GM23248 (cell line): ENCODE measurements at regions not wholly inside any gene's neighbourhood (a gene's known extent, or its start where the extent isn't known, plus 50 kb on each side); places are given as distances from the start of the nearest gene placed in this dataset.

Experiments used
- DNase-seq: peaks from one replicate; pipeline ENCODE4 v3.0.0-alpha.2; 2015
- H2AFZ ChIP-seq: fragments of 200-600 bp; sonication (generic); 2 replicates; pipeline ENCODE4 v1.6.1; 2016; ENCODE audit warnings: antibody characterized with exemption
- H3F3A ChIP-seq: fragments of 200-600 bp; sonication (generic); 2 replicates; pipeline ENCODE4 v1.6.1; 2016; ENCODE audit warnings: mild to moderate bottlenecking, antibody characterized with exemption, mixed run types; ENCODE audit not compliant: insufficient read depth
- H3K27ac ChIP-seq: fragments of 200-600 bp; sonication (generic); 2 replicates; pipeline ENCODE4 v1.5.1; 2016; ENCODE audit warnings: mild to moderate bottlenecking
- H3K27me3 ChIP-seq: fragments of 200-600 bp; sonication (generic); replicated peaks from 2 replicates; pipeline ENCODE4 v1.6.1; 2016; ENCODE audit warnings: mild to moderate bottlenecking; ENCODE audit not compliant: insufficient read depth
- H3K36me3 ChIP-seq: fragments of 200-600 bp; sonication (generic); 2 replicates; pipeline ENCODE4 v1.6.1; 2016; ENCODE audit warnings: low read depth, mild to moderate bottlenecking
- H3K4me1 ChIP-seq: fragments of 200-600 bp; sonication (generic); 2 replicates; pipeline ENCODE4 v1.6.1; 2016; ENCODE audit warnings: mild to moderate bottlenecking; ENCODE audit not compliant: insufficient read depth
- H3K4me2 ChIP-seq: fragments of 200-600 bp; sonication (generic); one replicate; pipeline ENCODE4 v1.6.1; 2016; ENCODE audit warnings: mild to moderate bottlenecking; ENCODE audit not compliant: unreplicated experiment
- H3K4me3 ChIP-seq: fragments of 200-600 bp; sonication (generic); 2 replicates; pipeline ENCODE4 v1.5.1; 2016; ENCODE audit warnings: mild to moderate bottlenecking
- H3K79me2 ChIP-seq: fragments of 200-600 bp; sonication (generic); 2 replicates; pipeline ENCODE4 v1.6.1; 2016; ENCODE audit warnings: mild to moderate bottlenecking; ENCODE audit not compliant: insufficient read depth
- H3K9ac ChIP-seq: fragments of 200-600 bp; sonication (generic); 2 replicates; pipeline ENCODE4 v1.6.1; 2016; ENCODE audit warnings: mild to moderate bottlenecking
- H3K9me2 ChIP-seq: fragments of 200-600 bp; sonication (generic); 2 replicates; pipeline ENCODE4 v1.6.1; 2016; ENCODE audit warnings: mixed run types, mild to moderate bottlenecking, moderate library complexity; ENCODE audit not compliant: insufficient read depth
- H3K9me3 ChIP-seq: fragments of 200-600 bp; sonication (generic); one replicate; pipeline ENCODE4 v1.6.1; 2017; ENCODE audit warnings: low read depth
- H4K20me1 ChIP-seq: fragments of 200-600 bp; sonication (generic); 2 replicates; pipeline ENCODE4 v1.6.0; 2016; ENCODE audit not compliant: insufficient read depth
- EZH2 ChIP-seq: fragments of 200-600 bp; sonication (generic); IDR thresholded peaks from 2 replicates; pipeline ENCODE4 v1.6.1; 2018; ENCODE audit warnings: antibody characterized with exemption, mild to moderate bottlenecking; ENCODE audit not compliant: insufficient read depth, poor library complexity, severe bottlenecking
- EZH2phosphoT487 ChIP-seq: fragments of 200-600 bp; sonication (generic); IDR thresholded peaks from 2 replicates; pipeline ENCODE4 v1.6.1; 2018; ENCODE audit warnings: antibody characterized with exemption, moderate library complexity, mild to moderate bottlenecking, low read depth; ENCODE audit not compliant: insufficient read depth
- WGBS, 2 experiments: methylation state at CpG; one replicate each; pipeline ENCODE4 v1.1.6; 2015 to 2017; ENCODE audit warnings: low lambda C conversion rate in 2 of 2, low coverage in 1 of 2; ENCODE audit errors: missing lambda C conversion rate in 2 of 2; 5-methylcytosine and 5-hydroxymethylcytosine counted together
- in situ Hi-C: fragments of 300-500 bp; cut with MboI; formaldehyde crosslinking; loops from 2 replicates; pipeline ENCODE4 v1.15.0; 2020

DNA sequence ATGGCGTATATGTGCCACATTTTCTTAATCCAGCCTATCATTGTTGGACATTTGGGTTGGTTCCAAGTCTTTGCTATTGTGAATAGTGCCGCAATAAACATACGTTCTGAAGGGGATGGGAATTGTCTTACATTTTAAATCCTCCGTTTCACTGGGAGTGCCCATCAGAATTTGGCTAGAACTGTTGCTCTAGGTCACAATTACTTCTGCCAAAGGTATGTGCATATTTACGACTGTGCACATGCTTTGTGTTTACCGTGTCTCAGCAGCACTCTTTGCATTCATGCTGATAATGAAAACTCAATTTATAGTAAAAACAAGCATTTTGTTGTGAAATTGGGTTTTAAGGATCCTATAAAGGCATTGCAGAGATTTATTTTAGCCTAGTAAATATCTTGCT, 151.9 kb upstream of the ZNF618 start:
- no peak overlapping the region for H3K9ac ChIP-seq
- no peak overlapping the region for H2AFZ ChIP-seq
- no peaks in the 10 kb centered on the region for H3K4me1 ChIP-seq
- DNase-seq, result no peak
- TF ChIP-seq EZH2phosphoT487 (no peak), EZH2 (no peak)
- H3K27ac ChIP-seq, result no peak overlapping the region
- no peaks in the 10 kb centered on the region; the same call in 1 of the 2 replicates for H4K20me1 ChIP-seq
- H3K4me3 ChIP-seq, result no peak overlapping the region
- no peaks in the 10 kb centered on the region for H3F3A ChIP-seq
- no peaks in the 10 kb centered on the region for H3K9me3 ChIP-seq
- in situ Hi-C loops, result no loop called here
- H3K9me2 ChIP-seq, result no peaks in the 10 kb centered on the region
- peaks cover 20% of the 10 kb centered on the region for H3K27me3 ChIP-seq
- 57 to 62% methylated on average over 5 to 6 of the region's 6 CpGs for WGBS, 2 experiments
- H3K36me3 ChIP-seq, result no peaks in the 10 kb centered on the region
- no peaks in the 10 kb centered on the region for H3K79me2 ChIP-seq
- no peak overlapping the region for H3K4me2 ChIP-seq

DNA sequence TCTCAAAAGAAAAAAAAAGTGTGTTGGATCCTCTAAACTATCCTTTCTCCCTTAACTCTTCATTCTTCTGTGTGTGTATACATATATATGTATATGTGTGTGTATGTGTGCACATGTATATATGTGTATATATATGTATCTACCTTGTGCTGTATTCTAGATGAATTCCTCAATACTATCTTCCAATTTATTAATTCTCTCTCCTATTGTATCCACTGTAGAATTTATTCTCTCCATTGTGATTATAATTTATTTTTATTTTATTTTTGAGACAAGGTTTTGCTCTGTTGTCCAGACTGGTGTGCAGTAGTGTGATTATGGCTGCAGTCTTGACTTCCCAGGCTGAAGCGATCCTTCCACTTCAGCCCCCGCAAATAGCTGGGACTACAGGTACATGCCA, 147.1 kb upstream of the ZNF618 start:
- Histone ChIP-seq H3K9me2 (no peaks in the 10 kb centered on the region), H3F3A (no peaks in the 10 kb centered on the region), H3K27ac (no peak overlapping the region), H3K36me3 (no peaks in the 10 kb centered on the region), H4K20me1 (no peaks in the 10 kb centered on the region; the same call in 1 of the 2 replicates), H3K4me1 (no peaks in the 10 kb centered on the region), H2AFZ (no peak overlapping the region), H3K79me2 (no peaks in the 10 kb centered on the region), H3K27me3 (peaks cover 26% of the 10 kb centered on the region), H3K4me2 (no peak overlapping the region), H3K4me3 (no peak overlapping the region), H3K9me3 (no peaks in the 10 kb centered on the region), H3K9ac (no peak overlapping the region)
- in situ Hi-C loops, result no loop called here
- 60% methylated on average over 2 of the region's 2 CpGs for WGBS, 2 experiments
- TF ChIP-seq EZH2, result no peak
- no peak for TF ChIP-seq EZH2phosphoT487
- DNase-seq, result no peak

DNA sequence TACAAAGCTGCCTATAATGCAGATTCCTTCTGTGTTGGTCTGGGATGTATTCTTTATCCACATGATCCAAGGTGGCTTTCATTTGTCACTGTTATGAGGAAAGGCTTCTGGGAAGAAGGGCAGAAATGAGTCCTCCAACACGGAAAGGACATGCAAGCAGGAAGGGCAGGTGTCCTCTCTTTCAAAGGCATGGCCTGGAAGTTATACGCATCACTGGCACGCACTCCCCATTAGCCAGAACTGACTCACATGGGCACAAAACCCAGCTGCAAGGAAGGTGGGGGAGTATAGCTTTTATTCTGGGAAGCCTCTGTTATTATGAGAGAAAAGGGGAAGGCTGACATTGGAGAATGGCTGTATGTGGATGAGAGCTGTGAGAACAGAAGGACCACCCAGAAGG, 141.3 kb upstream of the ZNF618 start:
- in situ Hi-C loops, result no loop called here
- Histone ChIP-seq H3K4me3 (no peak overlapping the region), H3K79me2 (no peaks in the 10 kb centered on the region), H3K9me2 (no peaks in the 10 kb centered on the region), H3K36me3 (no peaks in the 10 kb centered on the region), H2AFZ (no peak overlapping the region), H3K27me3 (peaks cover 27% of the 10 kb centered on the region), H3K9me3 (no peaks in the 10 kb centered on the region), H4K20me1 (no peaks in the 10 kb centered on the region), H3K9ac (no peak overlapping the region), H3K4me1 (no peaks in the 10 kb centered on the region), H3F3A (no peaks in the 10 kb centered on the region), H3K4me2 (no peak overlapping the region), H3K27ac (no peak overlapping the region)
- TF ChIP-seq EZH2 (no peak), EZH2phosphoT487 (no peak)
- WGBS, 2 experiments, result 76 to 85% methylated on average over 3 of the region's 3 CpGs
- no peak for DNase-seq

DNA sequence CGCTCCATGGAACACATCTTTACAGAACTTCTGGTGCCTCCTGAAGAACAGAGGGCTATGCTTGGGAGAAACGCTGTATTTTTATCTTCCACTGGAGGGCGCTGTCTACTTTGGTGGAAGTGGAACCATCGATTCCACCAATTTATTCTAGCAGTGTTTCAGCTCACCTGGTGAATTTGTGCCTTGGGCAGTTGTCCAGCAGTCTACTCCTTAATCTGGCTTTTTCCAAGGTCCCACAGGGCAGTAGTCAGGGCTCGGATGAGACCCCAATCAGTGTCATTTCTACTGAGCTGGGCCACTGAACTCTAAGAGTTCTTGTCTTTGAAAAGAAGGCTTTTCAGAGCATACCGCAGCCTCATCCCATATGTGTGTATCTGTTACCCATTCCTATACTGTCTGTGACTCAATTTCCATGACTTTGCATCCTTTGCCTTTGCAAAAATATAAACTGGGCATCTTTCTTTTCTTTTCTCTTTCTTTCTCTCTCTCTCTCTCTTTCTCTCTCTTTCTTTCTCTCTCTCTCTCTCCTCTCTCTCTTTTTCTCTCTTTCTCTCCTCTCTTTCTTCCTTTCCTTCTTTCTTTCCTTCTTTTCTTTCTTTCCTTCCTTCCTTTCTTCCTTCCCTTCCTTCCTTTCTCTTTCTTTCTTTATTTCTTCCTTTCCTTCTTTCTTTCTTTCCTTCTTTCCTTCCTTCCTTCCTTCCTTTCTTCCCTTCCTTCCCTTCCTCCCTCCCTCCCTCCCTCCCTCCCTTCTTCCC, 138.4 kb upstream of the ZNF618 start:
- H3K36me3 ChIP-seq, result no peaks in the 10 kb centered on the region
- no peak overlapping the region for H3K27ac ChIP-seq
- no peak overlapping the region for H2AFZ ChIP-seq
- H3K79me2 ChIP-seq, result no peaks in the 10 kb centered on the region
- no peaks in the 10 kb centered on the region for H3K9me3 ChIP-seq
- H3K27me3 ChIP-seq, result peaks cover 28% of the 10 kb centered on the region
- H3K9me2 ChIP-seq, result no peaks in the 10 kb centered on the region
- no peak overlapping the region for H3K9ac ChIP-seq
- no peaks in the 10 kb centered on the region for H3F3A ChIP-seq
- no peak overlapping the region for H3K4me3 ChIP-seq
- H3K4me1 ChIP-seq, result no peaks in the 10 kb centered on the region
- peak; percentile 62 for DNase-seq
- in situ Hi-C loops, result no loop called here
- TF ChIP-seq EZH2phosphoT487, result no peak
- no peak overlapping the region for H3K4me2 ChIP-seq
- 1 to 5% methylated on average over 6 of the region's 6 CpGs for WGBS, 2 experiments
- H4K20me1 ChIP-seq, result no peaks in the 10 kb centered on the region

DNA sequence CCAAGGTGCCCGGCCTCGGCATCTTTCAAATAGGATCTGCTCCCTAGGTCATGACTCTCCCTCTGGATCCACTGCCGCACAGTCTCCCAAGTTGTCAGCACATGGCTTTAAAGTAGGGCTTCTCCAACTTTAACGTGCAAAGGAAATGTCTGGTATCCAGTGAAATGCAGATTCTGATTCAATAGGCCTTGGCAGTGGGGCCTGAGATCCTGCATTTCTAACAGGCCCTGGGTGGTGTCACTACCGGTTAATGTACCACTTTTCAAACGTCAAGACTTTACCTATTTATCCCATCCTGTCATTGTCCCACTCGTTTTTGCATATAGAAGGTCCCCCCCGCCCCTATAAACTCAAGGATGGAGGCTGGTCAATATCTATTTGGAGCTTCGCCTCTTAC, 137.6 kb upstream of the ZNF618 start:
- Histone ChIP-seq H3K4me3 (no peak overlapping the region), H3K4me1 (no peaks in the 10 kb centered on the region), H3K9me2 (no peaks in the 10 kb centered on the region), H3K79me2 (no peaks in the 10 kb centered on the region), H3F3A (no peaks in the 10 kb centered on the region), H2AFZ (no peak overlapping the region), H3K36me3 (no peaks in the 10 kb centered on the region), H3K27me3 (peaks cover 30% of the 10 kb centered on the region), H3K27ac (no peak overlapping the region), H3K9me3 (no peaks in the 10 kb centered on the region), H3K4me2 (no peak overlapping the region), H3K9ac (no peak overlapping the region), H4K20me1 (no peaks in the 10 kb centered on the region)
- TF ChIP-seq EZH2, result no peak
- TF ChIP-seq EZH2phosphoT487, result no peak
- peak; percentile 12 for DNase-seq
- in situ Hi-C loops, result no loop called here
- WGBS, 2 experiments, result 68 to 69% methylated on average over 9 of the region's 9 CpGs
